ENCODE measurements at regions not wholly inside any gene's neighbourhood (a gene's known extent, or its start where the extent isn't known, plus 50 kb on each side); places are given as distances from the start of the nearest gene placed in this dataset.

GRCh38 chr7:31456646-31457368 is 57.1 kb upstream of the ITPRID1 start:
- no peak for DNase-seq (ENCODE audit: low read depth)

- DNase-seq (ENCODE audit: low read depth): no peak
These were observed 56.3 kb upstream of the ITPRID1 start for GRCh38 chr7:31457551-31457950.

- no peak for DNase-seq (ENCODE audit: low read depth)
These were observed 55.7 kb upstream of the ITPRID1 start for GRCh38 chr7:31458203-31458602.

- no peak for DNase-seq (ENCODE audit: low read depth)
These were observed 51.3 kb upstream of the ITPRID1 start for GRCh38 chr7:31462636-31463035.
